Ishikawa (cell line): ENCODE measurements at regions not wholly inside any gene's neighbourhood (a gene's known extent, or its start where the extent isn't known, plus 50 kb on each side); places are given as distances from the start of the nearest gene placed in this dataset.

ENCODE experiments used
- CEBPB ChIP-seq: IDR thresholded peaks from 2 replicates; pipeline ENCODE4 v1.6.1; 2012
- CREB1 ChIP-seq: IDR thresholded peaks from 2 replicates; pipeline ENCODE4 v1.6.1; 2012; ENCODE audit warnings: low read depth
- EGR1 ChIP-seq: IDR thresholded peaks from 2 replicates; pipeline ENCODE4 v1.6.1; 2012
- EP300 ChIP-seq: IDR thresholded peaks from 2 replicates; pipeline ENCODE4 v1.6.1; 2012; ENCODE audit warnings: borderline replicate concordance
- FOXM1 ChIP-seq: IDR thresholded peaks from 2 replicates; pipeline ENCODE4 v1.6.1; 2012; ENCODE audit warnings: low read depth, borderline replicate concordance
- NFIC ChIP-seq: IDR thresholded peaks from 2 replicates; pipeline ENCODE4 v1.6.1; 2012
- RAD21 ChIP-seq: IDR thresholded peaks from 2 replicates; pipeline ENCODE4 v1.6.1; 2012; ENCODE audit warnings: low read depth
- REST ChIP-seq: IDR thresholded peaks from 2 replicates; pipeline ENCODE4 v1.6.1; 2012; ENCODE audit warnings: low read depth, mild to moderate bottlenecking
- TCF12 ChIP-seq: IDR thresholded peaks from 2 replicates; pipeline ENCODE4 v1.6.1; 2012; ENCODE audit warnings: low read depth
- YY1 ChIP-seq: IDR thresholded peaks from 2 replicates; pipeline ENCODE4 v1.6.1; 2012; ENCODE audit warnings: low read depth

GRCh38 chr1:195902779-195903178, 705.5 kb downstream of the KCNT2 start:
- TF ChIP-seq CEBPB = no peak
- TF ChIP-seq EGR1 = no peak
- TF ChIP-seq YY1 = no peak
- no peak for TF ChIP-seq REST
- no peak for TF ChIP-seq CREB1
- no peak for TF ChIP-seq FOXM1
- no peak for TF ChIP-seq NFIC
- TF ChIP-seq EP300 = no peak
- TF ChIP-seq RAD21 = no peak
- TF ChIP-seq TCF12 = no peak
